ENCODE measurements at regions not wholly inside any gene's neighbourhood (a gene's known extent, or its start where the extent isn't known, plus 50 kb on each side); places are given as distances from the start of the nearest gene placed in this dataset.

GRCh38 chr15:48060396-48060795, 60.4 kb upstream of the SLC24A5 start:
- no peak for TF ChIP-seq CTCF (IDR thresholded peaks at IDR 0.05)
- no peak for TF ChIP-seq EZH2phosphoT487 (IDR thresholded peaks at IDR 0.05)
